ENCODE measurements at regions not wholly inside any gene's neighbourhood (a gene's known extent, or its start where the extent isn't known, plus 50 kb on each side); places are given as distances from the start of the nearest gene placed in this dataset.

DNA sequence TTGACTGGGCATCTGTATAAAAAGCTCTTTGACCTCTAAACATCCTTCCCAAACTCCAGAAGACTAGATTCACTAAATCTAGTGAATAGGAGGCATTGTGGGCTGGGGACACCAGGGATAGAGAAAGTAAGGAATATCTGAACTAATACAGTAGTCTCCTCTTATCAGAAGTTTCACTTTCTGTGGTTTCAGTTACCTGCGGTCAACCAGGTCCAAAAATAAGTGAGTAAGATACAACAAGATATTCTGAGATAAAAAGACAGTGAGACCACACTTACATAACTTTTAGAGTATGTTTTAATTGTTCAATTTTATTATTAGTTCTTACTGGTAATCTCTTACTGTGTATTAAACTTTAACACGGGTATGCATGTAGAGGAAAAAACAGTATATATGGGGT is 376.5 kb downstream of the HNRNPD start:
- H3K4me3 Mint-ChIP-seq (ENCODE audit: low read depth): no peak overlapping the region
- intact Hi-C loops (cut with micrococcal nuclease): no loop called here
- no peak overlapping the region for H3K27ac Mint-ChIP-seq
- DNase-seq (ENCODE audit: low spot score): no peak
- H3K36me3 Mint-ChIP-seq (ENCODE audit: low read depth): no peaks in the 10 kb centered on the region
- H3K4me1 Mint-ChIP-seq (ENCODE audit: low read depth): no peaks in the 10 kb centered on the region
- H3K9me3 Mint-ChIP-seq: no peaks in the 10 kb centered on the region
- H3K27me3 Mint-ChIP-seq (ENCODE audit: low read depth): no peaks in the 10 kb centered on the region

DNA sequence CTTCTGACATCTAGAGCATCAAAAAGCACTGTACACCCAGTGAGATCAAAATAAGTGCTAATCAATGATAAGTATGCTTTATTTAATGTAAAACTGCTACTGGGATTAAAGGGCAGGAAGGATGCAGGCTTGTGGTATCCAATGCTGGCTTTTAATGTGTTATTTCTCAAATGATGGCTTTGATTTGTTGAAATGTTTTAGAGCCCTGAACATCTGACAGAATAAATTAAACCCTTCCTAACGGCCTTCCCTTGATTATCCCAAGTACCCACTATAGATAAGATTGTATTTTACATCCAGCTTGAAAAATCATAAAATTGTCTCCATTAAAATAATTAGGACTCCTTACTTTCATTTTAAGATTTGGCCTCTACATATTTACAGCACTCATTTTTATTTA is 382.9 kb downstream of the HNRNPD start:
- Mint-ChIP-seq H3K27me3 (ENCODE audit: low read depth) (peaks cover 4% of the 10 kb centered on the region), H3K4me1 (ENCODE audit: low read depth) (no peaks in the 10 kb centered on the region), H3K36me3 (ENCODE audit: low read depth) (no peaks in the 10 kb centered on the region), H3K4me3 (ENCODE audit: low read depth) (no peak overlapping the region), H3K9me3 (no peaks in the 10 kb centered on the region), H3K27ac (no peak overlapping the region)
- intact Hi-C loops (cut with micrococcal nuclease): no loop called here
- DNase-seq (ENCODE audit: low spot score): no peak

DNA sequence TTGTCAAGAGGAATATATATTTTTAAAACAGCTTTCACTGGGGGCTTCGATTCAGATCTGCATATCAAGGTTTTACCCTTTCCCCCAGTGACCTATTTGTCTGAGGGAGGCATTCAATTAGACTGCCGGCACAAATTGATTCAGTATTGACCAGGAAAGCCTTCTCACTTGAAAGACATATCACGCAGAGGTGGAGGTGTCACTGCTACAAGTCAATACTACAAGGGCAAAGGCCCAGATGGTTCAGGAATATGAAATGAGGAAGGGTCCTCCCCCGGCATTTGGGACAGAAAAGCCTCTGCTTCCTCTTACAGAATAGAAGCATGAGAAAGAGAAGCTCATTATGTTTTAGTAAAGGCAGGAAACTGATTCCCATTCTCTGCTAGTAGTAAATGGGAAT is 383.6 kb downstream of the HNRNPD start:
- no peak for DNase-seq (ENCODE audit: low spot score)
- Mint-ChIP-seq H3K27ac (no peak overlapping the region), H3K4me3 (ENCODE audit: low read depth) (no peak overlapping the region), H3K36me3 (ENCODE audit: low read depth) (no peaks in the 10 kb centered on the region), H3K4me1 (ENCODE audit: low read depth) (no peaks in the 10 kb centered on the region), H3K27me3 (ENCODE audit: low read depth) (peaks cover 4% of the 10 kb centered on the region), H3K9me3 (no peaks in the 10 kb centered on the region)
- intact Hi-C loops (cut with micrococcal nuclease): no loop called here

DNA sequence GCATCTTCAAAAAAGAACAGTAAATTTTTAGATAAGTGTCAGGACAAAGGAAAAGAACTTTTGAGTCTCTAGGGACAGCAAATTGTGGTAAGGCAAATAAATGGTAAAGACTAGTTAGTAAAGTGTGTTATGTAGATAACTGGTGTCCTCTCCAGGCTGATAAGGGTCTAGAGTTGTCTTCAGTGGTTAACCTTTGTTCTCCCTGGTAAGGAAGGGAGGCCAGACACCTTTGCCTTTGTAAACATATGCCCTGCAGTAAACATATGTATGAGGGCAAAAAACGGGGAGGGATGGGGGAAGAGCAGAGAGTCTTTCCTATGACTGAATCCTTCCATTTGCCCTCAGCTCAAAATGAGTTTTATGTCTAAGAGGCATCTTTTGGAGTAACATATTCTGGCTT is 384.6 kb downstream of the HNRNPD start:
- Mint-ChIP-seq H3K4me3 (ENCODE audit: low read depth) (no peak overlapping the region), H3K36me3 (ENCODE audit: low read depth) (no peaks in the 10 kb centered on the region)

GRCh38 chr4:81988178-81988577 is 385.6 kb downstream of the HNRNPD start:
- H3K9me3 Mint-ChIP-seq: no peaks in the 10 kb centered on the region
- intact Hi-C loops (cut with micrococcal nuclease): no loop called here
- no peak overlapping the region for H3K27ac Mint-ChIP-seq
- peaks cover 4% of the 10 kb centered on the region for H3K27me3 Mint-ChIP-seq (ENCODE audit: low read depth)
- no peaks in the 10 kb centered on the region for H3K36me3 Mint-ChIP-seq (ENCODE audit: low read depth)
- H3K4me3 Mint-ChIP-seq (ENCODE audit: low read depth): no peak overlapping the region
- no peaks in the 10 kb centered on the region for H3K4me1 Mint-ChIP-seq (ENCODE audit: low read depth)
- DNase-seq (ENCODE audit: low spot score): no peak

More for the DNA sequence above, 384.6 kb downstream of the HNRNPD start:
- Mint-ChIP-seq H3K9me3 (no peaks in the 10 kb centered on the region), H3K4me1 (ENCODE audit: low read depth) (no peaks in the 10 kb centered on the region), H3K27me3 (ENCODE audit: low read depth) (peaks cover 4% of the 10 kb centered on the region), H3K27ac (no peak overlapping the region)
- DNase-seq (ENCODE audit: low spot score): no peak
- intact Hi-C loops (cut with micrococcal nuclease): no loop called here

GRCh38 chr4:81984746-81985145 is 389.0 kb downstream of the HNRNPD start:
- DNase-seq (ENCODE audit: low spot score): no peak
- H3K9me3 Mint-ChIP-seq: no peaks in the 10 kb centered on the region
- H3K27ac Mint-ChIP-seq: no peak overlapping the region
- no peaks in the 10 kb centered on the region for H3K36me3 Mint-ChIP-seq (ENCODE audit: low read depth)
- intact Hi-C loops (cut with micrococcal nuclease): no loop called here
- peaks cover 1% of the 10 kb centered on the region for H3K27me3 Mint-ChIP-seq (ENCODE audit: low read depth)
- H3K4me1 Mint-ChIP-seq (ENCODE audit: low read depth): no peaks in the 10 kb centered on the region
- H3K4me3 Mint-ChIP-seq (ENCODE audit: low read depth): no peak overlapping the region

- intact Hi-C loops (cut with micrococcal nuclease): no loop called here
- Mint-ChIP-seq H3K36me3 (ENCODE audit: low read depth) (no peaks in the 10 kb centered on the region), H3K9me3 (no peaks in the 10 kb centered on the region), H3K4me1 (ENCODE audit: low read depth) (no peaks in the 10 kb centered on the region), H3K27ac (no peak overlapping the region), H3K27me3 (ENCODE audit: low read depth) (no peaks in the 10 kb centered on the region), H3K4me3 (ENCODE audit: low read depth) (no peak overlapping the region)
- DNase-seq (ENCODE audit: low spot score): no peak
Observed at GRCh38 chr4:81982846-81983540, 390.8 kb downstream of the HNRNPD start.

DNA sequence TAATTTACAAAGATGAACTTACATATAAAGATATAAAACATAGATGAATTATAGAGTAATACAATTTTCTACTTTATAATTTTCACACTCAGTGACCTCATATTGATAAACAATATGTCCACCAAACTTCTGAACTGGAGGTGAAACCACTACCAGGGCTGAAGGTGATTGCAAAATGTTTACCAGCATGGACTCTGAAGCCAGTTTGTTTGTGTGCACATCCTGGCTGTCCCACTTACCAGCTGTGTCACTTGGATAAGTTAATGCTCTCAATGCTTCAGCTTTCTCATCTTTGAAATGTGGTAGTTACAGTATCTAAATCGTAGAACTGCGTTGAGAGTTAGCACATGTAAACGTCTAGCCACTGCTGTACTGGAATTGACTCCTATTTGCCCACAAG is 392.6 kb downstream of the HNRNPD start:
- H3K9me3 Mint-ChIP-seq: no peaks in the 10 kb centered on the region
- no peaks in the 10 kb centered on the region for H3K36me3 Mint-ChIP-seq (ENCODE audit: low read depth)
- intact Hi-C loops (cut with micrococcal nuclease): no loop called here
- no peak for DNase-seq (ENCODE audit: low spot score)
- H3K4me3 Mint-ChIP-seq (ENCODE audit: low read depth): no peak overlapping the region
- no peaks in the 10 kb centered on the region for H3K27me3 Mint-ChIP-seq (ENCODE audit: low read depth)
- no peak overlapping the region for H3K27ac Mint-ChIP-seq
- no peaks in the 10 kb centered on the region for H3K4me1 Mint-ChIP-seq (ENCODE audit: low read depth)

- no peak overlapping the region for H3K4me3 Mint-ChIP-seq (ENCODE audit: low read depth)
- H3K36me3 Mint-ChIP-seq (ENCODE audit: low read depth): no peaks in the 10 kb centered on the region
- H3K27me3 Mint-ChIP-seq (ENCODE audit: low read depth): no peaks in the 10 kb centered on the region
- no peak overlapping the region for H3K27ac Mint-ChIP-seq
- H3K9me3 Mint-ChIP-seq: no peaks in the 10 kb centered on the region
- DNase-seq (ENCODE audit: low spot score): no peak
- H3K4me1 Mint-ChIP-seq (ENCODE audit: low read depth): no peaks in the 10 kb centered on the region
- intact Hi-C loops (cut with micrococcal nuclease): no loop called here
Observed at GRCh38 chr4:81974523-81974922, 399.3 kb downstream of the HNRNPD start.

- Mint-ChIP-seq H3K27ac (no peak overlapping the region), H3K4me3 (ENCODE audit: low read depth) (no peak overlapping the region)
Observed at GRCh38 chr4:81971637-81972381, 402.0 kb downstream of the HNRNPD start.

GRCh38 chr4:81971061-81971460 is 402.7 kb downstream of the HNRNPD start:
- Mint-ChIP-seq H3K4me3 (ENCODE audit: low read depth) (no peak overlapping the region), H3K4me1 (ENCODE audit: low read depth) (no peaks in the 10 kb centered on the region), H3K27me3 (ENCODE audit: low read depth) (no peaks in the 10 kb centered on the region), H3K27ac (no peak overlapping the region), H3K36me3 (ENCODE audit: low read depth) (no peaks in the 10 kb centered on the region), H3K9me3 (no peaks in the 10 kb centered on the region)
- intact Hi-C loops (cut with micrococcal nuclease): no loop called here
- DNase-seq (ENCODE audit: low spot score): no peak

More at GRCh38 chr4:81971637-81972381, 402.0 kb downstream of the HNRNPD start:
- Mint-ChIP-seq H3K27me3 (ENCODE audit: low read depth) (no peaks in the 10 kb centered on the region), H3K9me3 (no peaks in the 10 kb centered on the region), H3K4me1 (ENCODE audit: low read depth) (no peaks in the 10 kb centered on the region), H3K36me3 (ENCODE audit: low read depth) (no peaks in the 10 kb centered on the region)
- intact Hi-C loops (cut with micrococcal nuclease): no loop called here
- no peak for DNase-seq (ENCODE audit: low spot score)

DNA sequence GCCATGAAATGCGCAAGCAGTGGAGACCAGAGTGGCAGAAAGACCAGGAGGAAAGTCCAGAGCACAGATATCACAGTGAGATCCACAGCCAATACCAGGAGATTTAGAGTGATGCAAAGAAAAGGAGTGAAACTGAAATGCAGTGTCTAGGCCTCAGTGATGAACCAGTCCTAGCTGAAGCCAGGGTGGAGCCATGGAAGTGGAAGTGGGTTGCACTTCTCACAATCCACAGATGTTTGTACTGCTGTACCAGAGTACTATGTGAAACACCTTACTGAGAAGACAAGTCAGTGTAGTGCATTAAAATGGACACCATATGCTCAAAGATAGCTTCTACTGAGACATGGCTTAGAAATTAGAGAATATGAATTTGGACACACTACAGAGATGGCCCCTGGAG is 403.3 kb downstream of the HNRNPD start:
- Mint-ChIP-seq H3K4me3 (ENCODE audit: low read depth) (no peak overlapping the region), H3K4me1 (ENCODE audit: low read depth) (peaks cover 5% of the 10 kb centered on the region), H3K36me3 (ENCODE audit: low read depth) (no peaks in the 10 kb centered on the region), H3K27ac (no peak overlapping the region), H3K9me3 (no peaks in the 10 kb centered on the region), H3K27me3 (ENCODE audit: low read depth) (no peaks in the 10 kb centered on the region)
- no peak for DNase-seq (ENCODE audit: low spot score)
- intact Hi-C loops (cut with micrococcal nuclease): no loop called here

DNA sequence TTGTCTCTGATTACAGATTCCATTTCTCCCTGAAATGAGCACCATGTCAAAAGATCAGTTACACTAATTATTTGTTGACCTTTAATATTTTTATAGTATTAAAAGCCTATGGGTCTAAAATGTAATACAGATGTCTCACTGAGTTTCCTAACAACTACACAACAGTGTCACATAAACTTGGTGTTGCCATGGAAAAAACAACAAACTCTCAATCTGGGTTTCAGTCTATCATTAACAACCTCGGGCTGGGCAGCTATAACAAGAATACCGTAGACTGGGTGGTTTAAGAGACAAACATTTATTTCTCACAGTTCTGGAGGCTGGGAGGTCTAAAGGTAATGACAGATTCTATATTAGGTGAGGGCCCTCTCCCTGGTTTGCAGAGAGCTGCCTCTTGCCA is 407.1 kb downstream of the HNRNPD start:
- Mint-ChIP-seq H3K27me3 (ENCODE audit: low read depth) (no peaks in the 10 kb centered on the region), H3K4me3 (ENCODE audit: low read depth) (no peak overlapping the region), H3K9me3 (no peaks in the 10 kb centered on the region), H3K4me1 (ENCODE audit: low read depth) (peaks cover 8% of the 10 kb centered on the region), H3K36me3 (ENCODE audit: low read depth) (no peaks in the 10 kb centered on the region), H3K27ac (no peak overlapping the region)
- intact Hi-C loops (cut with micrococcal nuclease): no loop called here
- DNase-seq (ENCODE audit: low spot score): no peak

Data from activated T-helper 2 cell treated with anti-CD3 and anti-CD28 coated beads, Interferon-gamma antibody, Interleukin-2, Interleukin-4, amounts not matched to agents 10 μg/mL and 5 μg/mL and 100 μg/mL, durations not matched to agents 14 hours and 24 hours and 36 hours (primary cell).